ENCODE measurements at regions not wholly inside any gene's neighbourhood (a gene's known extent, or its start where the extent isn't known, plus 50 kb on each side); places are given as distances from the start of the nearest gene placed in this dataset.

DNA sequence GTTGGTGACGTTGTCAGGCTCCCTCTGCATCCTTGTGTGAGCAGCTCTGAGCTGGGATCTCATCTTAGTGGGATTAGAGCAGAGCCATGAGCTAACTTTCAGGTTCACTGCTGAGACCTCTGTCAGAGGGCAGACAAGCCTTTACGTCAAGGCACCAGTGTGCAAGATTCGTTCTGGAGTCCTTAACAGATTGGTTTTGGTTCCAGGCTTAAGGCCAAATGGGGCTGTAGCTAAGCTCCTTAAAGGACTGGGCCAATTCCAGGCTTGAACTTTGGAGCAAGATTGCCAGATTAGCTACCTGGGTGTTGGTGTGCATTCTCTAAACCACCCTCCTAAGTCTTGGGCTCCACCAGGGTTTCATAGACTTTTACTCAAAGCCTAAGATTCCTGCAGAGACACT lies 52.6 kb upstream of the PDC start:
- TF ChIP-seq POLR2AphosphoS5 (IDR thresholded peaks at IDR 0.05): no peak
- TF ChIP-seq, protein P1, sequence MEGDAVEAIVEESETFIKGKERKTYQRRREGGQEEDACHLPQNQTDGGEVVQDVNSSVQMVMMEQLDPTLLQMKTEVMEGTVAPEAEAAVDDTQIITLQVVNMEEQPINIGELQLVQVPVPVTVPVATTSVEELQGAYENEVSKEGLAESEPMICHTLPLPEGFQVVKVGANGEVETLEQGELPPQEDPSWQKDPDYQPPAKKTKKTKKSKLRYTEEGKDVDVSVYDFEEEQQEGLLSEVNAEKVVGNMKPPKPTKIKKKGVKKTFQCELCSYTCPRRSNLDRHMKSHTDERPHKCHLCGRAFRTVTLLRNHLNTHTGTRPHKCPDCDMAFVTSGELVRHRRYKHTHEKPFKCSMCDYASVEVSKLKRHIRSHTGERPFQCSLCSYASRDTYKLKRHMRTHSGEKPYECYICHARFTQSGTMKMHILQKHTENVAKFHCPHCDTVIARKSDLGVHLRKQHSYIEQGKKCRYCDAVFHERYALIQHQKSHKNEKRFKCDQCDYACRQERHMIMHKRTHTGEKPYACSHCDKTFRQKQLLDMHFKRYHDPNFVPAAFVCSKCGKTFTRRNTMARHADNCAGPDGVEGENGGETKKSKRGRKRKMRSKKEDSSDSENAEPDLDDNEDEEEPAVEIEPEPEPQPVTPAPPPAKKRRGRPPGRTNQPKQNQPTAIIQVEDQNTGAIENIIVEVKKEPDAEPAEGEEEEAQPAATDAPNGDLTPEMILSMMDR (IDR thresholded peaks at IDR 0.05): no peak
